CD4-positive, alpha-beta T cell (primary cell): ENCODE measurements at regions not wholly inside any gene's neighbourhood (a gene's known extent, or its start where the extent isn't known, plus 50 kb on each side); places are given as distances from the start of the nearest gene placed in this dataset.

Source experiments
- ATAC-seq: fragments of 200-7000 bp; cut with Tn5 transposase; one replicate; pipeline ENCODE4 v1.10.0; 2022; ENCODE audit warnings: mild to moderate bottlenecking; ENCODE audit not compliant: poor library complexity
- CTCF ChIA-PET: fragments of 350-600 bp; sonication (Branson Sonifier 250); formaldehyde crosslinking; loops from one replicate; lab custom pipeline; 2021; ENCODE audit warnings: antibody characterized with exemption, inconsistent platforms; lab: Charles Lee
- POLR2A ChIA-PET: fragments of 350-600 bp; sonication (Branson Sonifier 250); formaldehyde crosslinking; loops from one replicate; lab custom pipeline; 2021; ENCODE audit warnings: antibody characterized with exemption, inconsistent platforms; lab: Charles Lee
- DNase-seq, 14 experiments: peaks; one replicate each; pipeline ENCODE4 v3.0.0-alpha.2; 2013 to 2020; ENCODE audit warnings: mixed read lengths in 2 of 14
- H3K27ac ChIP-seq, 2 donors: one replicate each; pipeline versions ENCODE4 v1.5.1 to v1.7.0; 2013; ENCODE audit warnings: low read length in 2 of 2, low read depth in 1 of 2, mild to moderate bottlenecking in 1 of 2
- H3K27me3 ChIP-seq, 2 experiments: 1 replicate in 1 of 2; 2 replicates in 1 of 2; pipeline versions ENCODE4 v1.6.1 to v1.7.0; 2013; ENCODE audit warnings: low read length in 2 of 2, control low read depth in 1 of 2, mild to moderate bottlenecking in 1 of 2, moderate library complexity in 1 of 2; ENCODE audit not compliant: insufficient read depth in 2 of 2, control insufficient read depth in 1 of 2
- H3K36me3 ChIP-seq: one replicate; pipeline ENCODE4 v1.6.1; 2013; ENCODE audit warnings: low read length, control low read depth; ENCODE audit not compliant: insufficient read depth
- H3K4me1 ChIP-seq: one replicate; pipeline ENCODE4 v1.6.1; 2013; ENCODE audit warnings: low read length, control low read depth; ENCODE audit not compliant: insufficient read depth
- H3K4me3 ChIP-seq: one replicate; pipeline ENCODE4 v1.5.1; 2013; ENCODE audit warnings: mild to moderate bottlenecking, low read length, moderate library complexity
- H3K9me3 ChIP-seq, 2 experiments: 1 replicate in 1 of 2; 2 replicates in 1 of 2; pipeline versions ENCODE4 v1.6.1 to v1.7.0; 2013; ENCODE audit warnings: low read length in 2 of 2, mild to moderate bottlenecking in 2 of 2, control low read depth in 1 of 2, moderate library complexity in 1 of 2; ENCODE audit not compliant: control insufficient read depth in 1 of 2, insufficient read depth in 1 of 2
- H3K27ac Mint-ChIP-seq: one replicate; pipeline ENCODE4 v1.8.0; 2020; ENCODE audit warnings: mixed read lengths
- H3K27me3 Mint-ChIP-seq: one replicate; pipeline ENCODE4 v1.8.0; 2021; ENCODE audit warnings: mixed read lengths
- H3K36me3 Mint-ChIP-seq: one replicate; pipeline ENCODE4 v1.8.0; 2021; ENCODE audit warnings: low read depth, mixed read lengths
- H3K4me1 Mint-ChIP-seq: one replicate; pipeline ENCODE4 v1.8.0; 2021; ENCODE audit warnings: low read depth, mixed read lengths
- H3K4me3 Mint-ChIP-seq: one replicate; pipeline ENCODE4 v1.8.0; 2020; ENCODE audit warnings: mild to moderate bottlenecking, mixed read lengths
- H3K9me3 Mint-ChIP-seq: one replicate; pipeline ENCODE4 v1.8.0; 2020; ENCODE audit warnings: mixed read lengths
- intact Hi-C, 2 experiments: fragments of 100-400 bp; cut with DNase I in 1 of 2; cut with micrococcal nuclease in 1 of 2; formaldehyde crosslinking; loops; one replicate each; pipeline versions ENCODE4 v1.15.1 to v1.9.0; 2023 to 2025; cut with DNase I, micrococcal nuclease
- TF ChIP-seq, protein P1 (sequence below): fragments of 200-600 bp; IDR thresholded peaks from one replicate; pipeline ENCODE4 v1.8.0; 2022; ENCODE audit warnings: antibody characterized with exemption, mild to moderate bottlenecking

DNA sequence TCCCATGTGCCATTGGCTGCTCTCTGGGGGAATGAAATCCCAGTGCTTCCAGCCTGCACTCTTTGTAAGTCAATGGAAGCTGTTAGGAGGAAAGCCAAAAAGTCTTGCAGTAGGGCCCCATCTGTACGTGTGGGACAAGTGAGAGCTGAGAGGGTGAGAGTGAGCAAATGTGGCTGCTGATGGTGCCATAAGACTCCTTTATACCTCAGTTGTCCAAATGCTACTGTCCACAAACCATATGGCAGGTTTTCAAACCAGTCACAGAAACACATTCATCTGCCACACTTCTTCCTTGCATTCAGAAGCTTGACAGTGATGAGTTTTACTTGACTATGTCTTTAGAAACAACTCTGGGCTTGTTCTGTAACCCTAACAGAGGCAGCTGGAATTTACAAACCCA, 543.8 kb downstream of the CSNK1G3 start:
- no peaks in the 10 kb centered on the region for H3K27me3 ChIP-seq

DNA sequence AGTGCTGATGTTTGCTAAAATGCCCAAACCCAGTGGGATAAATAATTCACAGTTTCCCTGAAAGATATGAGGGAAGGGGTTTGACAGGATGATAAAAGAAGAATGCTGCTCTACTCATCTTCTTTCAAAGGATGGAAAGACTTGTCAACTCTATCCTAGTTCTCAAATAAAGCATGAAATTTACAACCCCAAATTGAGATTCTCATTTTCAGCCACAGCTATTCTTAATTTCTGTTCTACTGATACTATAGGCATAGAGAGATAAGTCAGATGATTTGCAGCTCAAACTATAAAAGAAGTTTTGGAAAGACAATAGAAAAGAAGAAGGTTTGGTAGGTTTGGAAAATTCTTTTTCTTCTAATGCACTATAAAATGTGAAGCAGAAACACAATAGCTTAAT, 542.6 kb downstream of the CSNK1G3 start:
- H3K27ac Mint-ChIP-seq = no peak overlapping the region

More for the DNA sequence above, 543.8 kb downstream of the CSNK1G3 start:
- H3K4me1 ChIP-seq = no peaks in the 10 kb centered on the region
- no peak overlapping the region for H3K4me3 Mint-ChIP-seq
- TF ChIP-seq, protein P1, sequence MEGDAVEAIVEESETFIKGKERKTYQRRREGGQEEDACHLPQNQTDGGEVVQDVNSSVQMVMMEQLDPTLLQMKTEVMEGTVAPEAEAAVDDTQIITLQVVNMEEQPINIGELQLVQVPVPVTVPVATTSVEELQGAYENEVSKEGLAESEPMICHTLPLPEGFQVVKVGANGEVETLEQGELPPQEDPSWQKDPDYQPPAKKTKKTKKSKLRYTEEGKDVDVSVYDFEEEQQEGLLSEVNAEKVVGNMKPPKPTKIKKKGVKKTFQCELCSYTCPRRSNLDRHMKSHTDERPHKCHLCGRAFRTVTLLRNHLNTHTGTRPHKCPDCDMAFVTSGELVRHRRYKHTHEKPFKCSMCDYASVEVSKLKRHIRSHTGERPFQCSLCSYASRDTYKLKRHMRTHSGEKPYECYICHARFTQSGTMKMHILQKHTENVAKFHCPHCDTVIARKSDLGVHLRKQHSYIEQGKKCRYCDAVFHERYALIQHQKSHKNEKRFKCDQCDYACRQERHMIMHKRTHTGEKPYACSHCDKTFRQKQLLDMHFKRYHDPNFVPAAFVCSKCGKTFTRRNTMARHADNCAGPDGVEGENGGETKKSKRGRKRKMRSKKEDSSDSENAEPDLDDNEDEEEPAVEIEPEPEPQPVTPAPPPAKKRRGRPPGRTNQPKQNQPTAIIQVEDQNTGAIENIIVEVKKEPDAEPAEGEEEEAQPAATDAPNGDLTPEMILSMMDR = no peak
- no peaks in the 10 kb centered on the region for H3K9me3 Mint-ChIP-seq
- intact Hi-C loops = no loop called here
- peaks cover 4% of the 10 kb centered on the region for H3K4me1 Mint-ChIP-seq
- H3K9me3 ChIP-seq = no peaks in the 10 kb centered on the region
- no peak overlapping the region for H3K4me3 ChIP-seq
- no peaks in the 10 kb centered on the region for H3K36me3 Mint-ChIP-seq
- DNase-seq (no peak), ATAC-seq (no peak)
- ChIA-PET POLR2A (no interaction called here), CTCF (no interaction called here)
- no peak overlapping the region for H3K27ac Mint-ChIP-seq
- H3K27ac ChIP-seq = no peak overlapping the region
- no peaks in the 10 kb centered on the region for H3K27me3 Mint-ChIP-seq
- no peaks in the 10 kb centered on the region for H3K36me3 ChIP-seq

DNA sequence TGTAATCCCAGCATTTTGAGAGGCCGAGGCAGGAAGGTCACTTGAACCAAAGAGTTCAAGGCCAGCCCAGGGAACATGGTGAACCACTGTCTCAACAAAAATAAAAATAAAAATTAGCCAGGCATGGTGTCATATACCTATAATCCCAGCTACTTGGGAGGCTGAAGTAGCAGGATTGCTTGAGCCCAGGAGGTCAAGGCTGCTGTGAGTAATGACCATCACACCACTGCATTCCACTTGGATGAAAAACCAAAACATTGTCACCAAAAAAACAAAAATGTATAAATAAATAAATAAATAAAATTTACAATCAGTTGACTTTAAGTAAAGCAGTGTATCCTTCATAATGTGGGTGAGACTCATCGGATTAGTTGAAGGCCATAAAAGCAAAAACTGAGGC, 541.4 kb downstream of the CSNK1G3 start:
- no peaks in the 10 kb centered on the region for H3K4me1 ChIP-seq
- no peaks in the 10 kb centered on the region for H3K9me3 ChIP-seq
- H3K36me3 ChIP-seq = no peaks in the 10 kb centered on the region
- H3K4me3 ChIP-seq = no peak overlapping the region
- Mint-ChIP-seq H3K27ac (no peak overlapping the region), H3K4me1 (peaks cover 4% of the 10 kb centered on the region), H3K4me3 (no peak overlapping the region), H3K36me3 (no peaks in the 10 kb centered on the region), H3K9me3 (no peaks in the 10 kb centered on the region), H3K27me3 (no peaks in the 10 kb centered on the region)
- ChIA-PET CTCF (no interaction called here), POLR2A (no interaction called here)
- no peak for ATAC-seq
- H3K27ac ChIP-seq = no peak overlapping the region
- intact Hi-C loops = no loop called here
- TF ChIP-seq, protein P1 = no peak
- H3K27me3 ChIP-seq = no peaks in the 10 kb centered on the region
- no peak for DNase-seq

More for the DNA sequence above, 542.6 kb downstream of the CSNK1G3 start:
- H3K27ac ChIP-seq = no peak overlapping the region
- H3K4me3 Mint-ChIP-seq = no peak overlapping the region
- TF ChIP-seq, protein P1 = no peak
- ChIA-PET POLR2A (no interaction called here), CTCF (no interaction called here)
- no peaks in the 10 kb centered on the region for H3K36me3 Mint-ChIP-seq
- no peaks in the 10 kb centered on the region for H3K4me1 ChIP-seq
- H3K4me1 Mint-ChIP-seq = peaks cover 4% of the 10 kb centered on the region
- no peak for DNase-seq
- no peaks in the 10 kb centered on the region for H3K9me3 ChIP-seq
- no peaks in the 10 kb centered on the region for H3K27me3 Mint-ChIP-seq
- H3K9me3 Mint-ChIP-seq = no peaks in the 10 kb centered on the region
- ATAC-seq = no peak
- no peak overlapping the region for H3K4me3 ChIP-seq
- intact Hi-C loops = no loop called here
- no peaks in the 10 kb centered on the region for H3K27me3 ChIP-seq
- H3K36me3 ChIP-seq = no peaks in the 10 kb centered on the region
